Hepatocyte (in vitro differentiated cells): ENCODE measurements at regions not wholly inside any gene's neighbourhood (a gene's known extent, or its start where the extent isn't known, plus 50 kb on each side); places are given as distances from the start of the nearest gene placed in this dataset.

Experiments
- DNase-seq: peaks from one replicate; pipeline ENCODE4 v3.0.0-alpha.2; 2016; ENCODE audit warnings: low spot score
- H2AFZ ChIP-seq: fragments of 200-600 bp; sonication (generic); 2 replicates; pipeline ENCODE4 v1.6.0; 2016; ENCODE audit warnings: antibody characterized with exemption, mild to moderate bottlenecking
- H3K27ac ChIP-seq: fragments of 200-600 bp; sonication (generic); 2 replicates; pipeline ENCODE4 v1.5.1; 2016; ENCODE audit warnings: mild to moderate bottlenecking
- H3K27me3 ChIP-seq: fragments of 200-600 bp; sonication (generic); 2 replicates; pipeline ENCODE4 v1.6.1; 2016
- H3K36me3 ChIP-seq: fragments of 200-600 bp; sonication (generic); replicated peaks from 2 replicates; pipeline ENCODE4 v1.5.1; 2016; ENCODE audit warnings: low read depth; ENCODE audit not compliant: insufficient read depth
- H3K4me1 ChIP-seq: fragments of 200-600 bp; sonication (generic); 2 replicates; pipeline ENCODE4 v1.5.1; 2016; ENCODE audit warnings: mild to moderate bottlenecking, moderate library complexity; ENCODE audit not compliant: insufficient read depth
- H3K4me2 ChIP-seq: fragments of 200-600 bp; sonication (generic); 2 replicates; pipeline ENCODE4 v1.6.0; 2016
- H3K4me3 ChIP-seq: fragments of 200-600 bp; sonication (generic); 2 replicates; pipeline ENCODE4 v1.5.1; 2016; ENCODE audit warnings: mild to moderate bottlenecking
- H3K79me2 ChIP-seq: fragments of 200-600 bp; sonication (generic); 2 replicates; pipeline ENCODE4 v1.6.0; 2017; ENCODE audit warnings: mild to moderate bottlenecking
- H3K9me2 ChIP-seq: fragments of 200-600 bp; sonication (generic); replicated peaks from 2 replicates; pipeline ENCODE4 v1.6.0; 2017; ENCODE audit warnings: mild to moderate bottlenecking; ENCODE audit not compliant: insufficient read depth
- H3K9me3 ChIP-seq: fragments of 200-600 bp; sonication (generic); 2 replicates; pipeline ENCODE4 v1.5.1; 2016; ENCODE audit warnings: low read depth, mild to moderate bottlenecking
- H4K20me1 ChIP-seq: fragments of 200-600 bp; sonication (generic); 2 replicates; pipeline ENCODE4 v1.6.0; 2016; ENCODE audit warnings: mild to moderate bottlenecking; ENCODE audit not compliant: insufficient read depth, poor library complexity, severe bottlenecking
- EZH2 ChIP-seq: fragments of 200-600 bp; sonication (generic); IDR thresholded peaks from 2 replicates; pipeline ENCODE4 v1.6.1; 2016; ENCODE audit warnings: antibody characterized with exemption, mild to moderate bottlenecking, borderline replicate concordance
- EZH2phosphoT487 ChIP-seq: fragments of 200-600 bp; sonication (generic); IDR thresholded peaks from one replicate; pipeline ENCODE4 v1.6.1; 2018; ENCODE audit warnings: antibody characterized with exemption, mild to moderate bottlenecking, low read depth, moderate library complexity; ENCODE audit not compliant: unreplicated experiment, severe bottlenecking
- WGBS: methylation state at CpG from one replicate; pipeline ENCODE4 v1.1.6; 2016; ENCODE audit warnings: low lambda C conversion rate; ENCODE audit errors: missing lambda C conversion rate; 5-methylcytosine and 5-hydroxymethylcytosine counted together
- TF ChIP-seq, protein P1 (sequence below): fragments of 200-600 bp; sonication (generic); IDR thresholded peaks from 2 replicates; pipeline ENCODE4 v1.5.1; 2016; ENCODE audit warnings: antibody characterized with exemption, mild to moderate bottlenecking; ENCODE audit not compliant: poor library complexity

DNA sequence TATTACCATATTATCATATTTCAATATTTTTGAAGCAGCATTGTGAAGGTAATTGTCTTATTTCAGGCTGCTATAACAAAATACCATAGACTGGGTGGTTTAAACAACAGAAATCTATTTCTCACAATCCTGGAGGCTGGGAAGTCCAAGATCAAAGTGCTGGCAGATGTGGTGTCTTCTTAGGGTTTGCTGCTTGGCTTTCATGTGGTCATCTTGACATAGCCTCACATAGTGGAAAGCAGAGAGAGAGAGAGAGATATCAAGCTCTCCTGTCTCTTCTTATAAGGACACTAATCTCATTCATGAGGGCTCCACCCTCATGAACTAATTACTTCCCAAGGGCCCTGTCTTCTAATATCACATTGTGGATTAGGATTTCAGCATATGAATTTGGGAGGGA is 119.7 kb upstream of the NUDT6 start:
- no peak overlapping the region for H3K27ac ChIP-seq
- H3K9me2 ChIP-seq = no peaks in the 10 kb centered on the region
- H2AFZ ChIP-seq = no peak overlapping the region
- no peaks in the 10 kb centered on the region for H3K27me3 ChIP-seq
- no peak for TF ChIP-seq EZH2
- TF ChIP-seq, protein P1, sequence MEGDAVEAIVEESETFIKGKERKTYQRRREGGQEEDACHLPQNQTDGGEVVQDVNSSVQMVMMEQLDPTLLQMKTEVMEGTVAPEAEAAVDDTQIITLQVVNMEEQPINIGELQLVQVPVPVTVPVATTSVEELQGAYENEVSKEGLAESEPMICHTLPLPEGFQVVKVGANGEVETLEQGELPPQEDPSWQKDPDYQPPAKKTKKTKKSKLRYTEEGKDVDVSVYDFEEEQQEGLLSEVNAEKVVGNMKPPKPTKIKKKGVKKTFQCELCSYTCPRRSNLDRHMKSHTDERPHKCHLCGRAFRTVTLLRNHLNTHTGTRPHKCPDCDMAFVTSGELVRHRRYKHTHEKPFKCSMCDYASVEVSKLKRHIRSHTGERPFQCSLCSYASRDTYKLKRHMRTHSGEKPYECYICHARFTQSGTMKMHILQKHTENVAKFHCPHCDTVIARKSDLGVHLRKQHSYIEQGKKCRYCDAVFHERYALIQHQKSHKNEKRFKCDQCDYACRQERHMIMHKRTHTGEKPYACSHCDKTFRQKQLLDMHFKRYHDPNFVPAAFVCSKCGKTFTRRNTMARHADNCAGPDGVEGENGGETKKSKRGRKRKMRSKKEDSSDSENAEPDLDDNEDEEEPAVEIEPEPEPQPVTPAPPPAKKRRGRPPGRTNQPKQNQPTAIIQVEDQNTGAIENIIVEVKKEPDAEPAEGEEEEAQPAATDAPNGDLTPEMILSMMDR = no peak
- no peak for TF ChIP-seq EZH2phosphoT487
- H3K4me2 ChIP-seq = no peak overlapping the region
- peaks cover 11% of the 10 kb centered on the region for H3K9me3 ChIP-seq
- H3K4me1 ChIP-seq = no peaks in the 10 kb centered on the region
- no peaks in the 10 kb centered on the region for H4K20me1 ChIP-seq
- no peaks in the 10 kb centered on the region for H3K79me2 ChIP-seq
- no peaks in the 10 kb centered on the region for H3K36me3 ChIP-seq
- no peak overlapping the region for H3K4me3 ChIP-seq
- no peak for DNase-seq

DNA sequence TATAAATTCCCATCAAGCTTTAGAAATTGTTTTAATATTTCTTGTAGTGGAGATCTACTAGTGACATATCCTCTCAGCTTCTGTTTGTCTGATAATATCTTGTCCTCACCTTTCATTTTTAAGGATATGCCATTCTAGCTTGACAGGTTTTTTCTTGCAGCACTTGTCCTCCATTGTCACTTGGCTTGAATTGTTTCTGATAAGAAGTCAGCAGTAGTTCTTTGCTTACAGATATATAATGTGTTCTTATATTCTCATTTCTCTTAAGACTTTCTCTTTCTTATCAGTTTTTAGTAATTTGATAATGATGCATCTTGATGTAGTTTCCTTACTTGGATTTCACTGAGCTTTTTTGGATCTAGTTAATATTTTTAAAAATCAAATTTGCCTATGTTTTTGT is 120.6 kb upstream of the NUDT6 start:
- TF ChIP-seq EZH2 = no peak
- TF ChIP-seq, protein P1 = no peak
- TF ChIP-seq EZH2phosphoT487 = no peak
- H3K9me2 ChIP-seq = no peaks in the 10 kb centered on the region
- no peaks in the 10 kb centered on the region for H3K36me3 ChIP-seq
- no peak overlapping the region for H3K4me3 ChIP-seq
- H3K4me1 ChIP-seq = no peaks in the 10 kb centered on the region
- H3K79me2 ChIP-seq = no peaks in the 10 kb centered on the region
- H2AFZ ChIP-seq = no peak overlapping the region
- H4K20me1 ChIP-seq = no peaks in the 10 kb centered on the region
- no peak for DNase-seq
- no peak overlapping the region for H3K27ac ChIP-seq
- no peak overlapping the region for H3K4me2 ChIP-seq
- H3K9me3 ChIP-seq = peaks cover 14% of the 10 kb centered on the region
- H3K27me3 ChIP-seq = no peaks in the 10 kb centered on the region

DNA sequence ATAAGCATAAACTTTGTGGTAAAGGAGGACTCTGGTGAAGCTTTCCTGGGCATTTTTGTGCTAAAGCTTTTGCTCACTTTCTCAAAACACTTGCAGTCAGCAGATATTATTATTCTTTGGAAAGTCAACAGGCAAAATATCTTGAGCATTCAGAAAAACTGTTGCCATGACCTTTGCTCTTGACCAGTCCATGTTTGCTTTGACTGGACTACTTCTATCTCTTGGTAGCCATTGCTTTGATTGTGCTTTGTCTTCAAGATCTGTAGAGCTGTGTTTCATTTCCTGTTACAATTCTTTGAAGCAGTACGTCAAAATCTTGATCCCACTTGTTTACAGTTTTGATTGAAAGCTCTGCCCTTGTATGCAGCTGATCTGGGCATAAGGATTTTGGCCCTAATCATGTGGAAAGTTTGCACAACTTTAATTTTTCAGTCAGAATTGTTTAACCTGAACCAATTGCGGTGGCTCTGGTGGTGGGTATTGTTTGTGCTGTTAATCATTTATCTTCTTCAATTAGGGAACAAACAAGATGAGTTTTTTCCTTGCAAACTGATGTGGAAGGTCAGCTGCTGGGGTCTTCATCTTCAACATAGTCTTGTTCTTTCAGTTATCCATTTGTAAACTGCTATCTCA is 121.5 kb upstream of the NUDT6 start:
- H4K20me1 ChIP-seq = no peaks in the 10 kb centered on the region
- no peak overlapping the region for H3K4me3 ChIP-seq
- H3K4me2 ChIP-seq = no peak overlapping the region
- WGBS = 31% methylated on average over 2 of the region's 2 CpGs
- no peaks in the 10 kb centered on the region for H3K79me2 ChIP-seq
- no peak overlapping the region for H2AFZ ChIP-seq
- no peak overlapping the region for H3K27ac ChIP-seq
- TF ChIP-seq EZH2phosphoT487 = no peak
- no peak for TF ChIP-seq EZH2
- TF ChIP-seq, protein P1 = no peak
- no peaks in the 10 kb centered on the region for H3K4me1 ChIP-seq
- peaks cover 17% of the 10 kb centered on the region for H3K9me3 ChIP-seq
- no peaks in the 10 kb centered on the region for H3K9me2 ChIP-seq
- H3K36me3 ChIP-seq = no peaks in the 10 kb centered on the region
- no peaks in the 10 kb centered on the region for H3K27me3 ChIP-seq
- no peak for DNase-seq

DNA sequence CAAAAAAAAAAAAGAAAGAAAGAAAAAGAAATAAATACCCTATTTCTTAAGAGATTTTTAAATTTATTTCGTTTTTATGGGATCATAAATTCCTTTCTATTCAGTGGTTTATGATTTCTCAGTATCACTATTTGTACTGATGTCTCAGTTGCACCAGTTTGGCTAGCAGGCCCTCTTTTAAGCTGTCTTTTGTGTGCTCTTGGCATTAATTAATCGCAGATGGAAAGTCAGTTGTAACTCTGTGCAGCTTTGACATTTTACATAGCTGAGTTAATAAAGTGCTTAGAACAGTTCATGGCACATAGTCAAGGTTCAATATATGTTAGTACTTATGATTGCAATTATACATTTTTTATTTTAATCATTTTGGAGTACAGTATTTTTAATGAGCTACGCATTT is 123.7 kb upstream of the NUDT6 start:
- H3K79me2 ChIP-seq = no peaks in the 10 kb centered on the region
- no peaks in the 10 kb centered on the region for H3K36me3 ChIP-seq
- H3K27me3 ChIP-seq = no peaks in the 10 kb centered on the region
- no peak for DNase-seq
- H3K9me3 ChIP-seq = peaks cover 17% of the 10 kb centered on the region
- H4K20me1 ChIP-seq = no peaks in the 10 kb centered on the region
- H3K9me2 ChIP-seq = no peaks in the 10 kb centered on the region
- H3K4me3 ChIP-seq = no peak overlapping the region
- H3K4me1 ChIP-seq = no peaks in the 10 kb centered on the region
- WGBS = 85% methylated on average over 3 of the region's 3 CpGs
- no peak overlapping the region for H2AFZ ChIP-seq
- no peak overlapping the region for H3K4me2 ChIP-seq
- no peak for TF ChIP-seq EZH2
- no peak for TF ChIP-seq EZH2phosphoT487
- TF ChIP-seq, protein P1 = no peak
- H3K27ac ChIP-seq = no peak overlapping the region
